SU-DHL-6 (cell line): ENCODE measurements at regions not wholly inside any gene's neighbourhood (a gene's known extent, or its start where the extent isn't known, plus 50 kb on each side); places are given as distances from the start of the nearest gene placed in this dataset.

Experiments
- H2AFZ ChIP-seq: fragments of 200-600 bp; sonication (generic); 2 replicates; pipeline ENCODE4 v1.6.1; 2014; ENCODE audit warnings: low read depth, mild to moderate bottlenecking, moderate library complexity, mixed read lengths, antibody characterized with exemption, low read length; ENCODE audit not compliant: severe bottlenecking
- H3F3A ChIP-seq: fragments of 200-600 bp; shearing (Covaris generic); 2 replicates; pipeline ENCODE4 v1.6.0; 2016; ENCODE audit warnings: antibody characterized with exemption, mild to moderate bottlenecking; ENCODE audit not compliant: insufficient read depth
- H3K27ac ChIP-seq: fragments of 200-600 bp; sonication (generic); 2 replicates; pipeline ENCODE4 v1.5.1; 2016; ENCODE audit warnings: low read depth, mild to moderate bottlenecking, low read length, moderate library complexity, mixed read lengths
- H3K27me3 ChIP-seq: fragments of 200-600 bp; sonication (generic), shearing (Covaris generic); 2 replicates; pipeline ENCODE4 v1.6.0; 2014; ENCODE audit warnings: mild to moderate bottlenecking, low read length
- H3K36me3 ChIP-seq: fragments of 200-600 bp; sonication (generic); 2 replicates; pipeline ENCODE4 v1.6.1; 2014; ENCODE audit warnings: mild to moderate bottlenecking, low read length, mixed read lengths
- H3K4me2 ChIP-seq: fragments of 300-600, 200-600 bp; shearing (Covaris generic), sonication (generic); 2 replicates; pipeline ENCODE4 v1.6.0; 2014; ENCODE audit warnings: low read length, low read depth, mild to moderate bottlenecking; ENCODE audit not compliant: poor library complexity, severe bottlenecking
- H3K4me3 ChIP-seq: fragments of 200-600 bp; sonication (generic); 2 replicates; pipeline ENCODE4 v1.5.1; 2014; ENCODE audit warnings: antibody characterized with exemption, low read length, mild to moderate bottlenecking, mixed read lengths; ENCODE audit not compliant: insufficient read depth, poor library complexity, severe bottlenecking
- H3K79me2 ChIP-seq: fragments of 200-600 bp; sonication (generic); 2 replicates; pipeline ENCODE4 v1.6.1; 2014; ENCODE audit warnings: mild to moderate bottlenecking, low read length, moderate library complexity; ENCODE audit not compliant: insufficient read depth
- H3K9ac ChIP-seq: fragments of 200-600 bp; sonication (generic); 2 replicates; pipeline ENCODE4 v1.7.0; 2014; ENCODE audit warnings: mild to moderate bottlenecking, low read length
- H3K9me2 ChIP-seq: fragments of 200-600 bp; sonication (generic); replicated peaks from 2 replicates; pipeline ENCODE4 v1.6.1; 2014; ENCODE audit warnings: low read length; ENCODE audit not compliant: insufficient read depth
- H3K9me3 ChIP-seq: fragments of 200-600 bp; sonication (generic); 2 replicates; pipeline ENCODE4 v1.6.1; 2014; ENCODE audit warnings: low read length, mixed read lengths; ENCODE audit not compliant: insufficient read depth
- H4K20me1 ChIP-seq: fragments of 200-600 bp; sonication (generic); 2 replicates; pipeline ENCODE4 v1.6.1; 2014; ENCODE audit warnings: low read depth, mild to moderate bottlenecking, antibody characterized with exemption, low read length, moderate library complexity, mixed read lengths
- CTCF ChIP-seq: fragments of 200-600 bp; sonication (generic); IDR thresholded peaks from one replicate; pipeline ENCODE4 v1.5.1; 2017; ENCODE audit warnings: antibody characterized with exemption, mild to moderate bottlenecking, low read length, moderate library complexity; ENCODE audit not compliant: insufficient read depth, poor library complexity, severe bottlenecking
- EZH2phosphoT487 ChIP-seq: fragments of 200-600 bp; sonication (generic), shearing (Covaris generic); conservative IDR thresholded peaks from 2 replicates; pipeline ENCODE4 v1.6.1; 2018; ENCODE audit warnings: mild to moderate bottlenecking, antibody characterized with exemption, low read length, moderate library complexity, mixed read lengths

- Histone ChIP-seq H3K27me3 (no peaks in the 10 kb centered on the region), H3K9ac (no peak overlapping the region), H4K20me1 (no peaks in the 10 kb centered on the region), H3F3A (no peaks in the 10 kb centered on the region), H2AFZ (no peak overlapping the region), H3K27ac (no peak overlapping the region), H3K9me3 (no peaks in the 10 kb centered on the region), H3K4me2 (no peak overlapping the region), H3K36me3 (no peaks in the 10 kb centered on the region), H3K9me2 (no peaks in the 10 kb centered on the region), H3K4me3 (no peak overlapping the region), H3K79me2 (no peaks in the 10 kb centered on the region)
- no peak for TF ChIP-seq CTCF
- TF ChIP-seq EZH2phosphoT487: no peak
These were observed 2629.2 kb downstream of the PCDH7 start for GRCh38 chr4:33349376-33349775.

GRCh38 chr4:33357121-33357520 is 2637.0 kb downstream of the PCDH7 start:
- Histone ChIP-seq H4K20me1 (no peaks in the 10 kb centered on the region), H3K36me3 (no peaks in the 10 kb centered on the region), H3K79me2 (no peaks in the 10 kb centered on the region), H3K4me3 (no peak overlapping the region), H3K9me2 (no peaks in the 10 kb centered on the region), H3K27ac (no peak overlapping the region), H3F3A (no peaks in the 10 kb centered on the region), H3K9ac (no peak overlapping the region), H2AFZ (no peak overlapping the region), H3K4me2 (no peak overlapping the region), H3K27me3 (no peaks in the 10 kb centered on the region), H3K9me3 (no peaks in the 10 kb centered on the region)
- TF ChIP-seq CTCF (no peak), EZH2phosphoT487 (no peak)

GRCh38 chr4:33369446-33369845 is 2649.3 kb downstream of the PCDH7 start:
- no peaks in the 10 kb centered on the region for H4K20me1 ChIP-seq
- H2AFZ ChIP-seq: no peak overlapping the region
- no peak overlapping the region for H3K9ac ChIP-seq
- no peak overlapping the region for H3K4me2 ChIP-seq
- no peaks in the 10 kb centered on the region for H3F3A ChIP-seq
- no peaks in the 10 kb centered on the region for H3K79me2 ChIP-seq
- no peaks in the 10 kb centered on the region for H3K9me2 ChIP-seq
- no peaks in the 10 kb centered on the region for H3K27me3 ChIP-seq
- H3K4me3 ChIP-seq: no peak overlapping the region
- no peak overlapping the region for H3K27ac ChIP-seq
- TF ChIP-seq EZH2phosphoT487 (no peak), CTCF (no peak)
- no peaks in the 10 kb centered on the region for H3K36me3 ChIP-seq
- no peaks in the 10 kb centered on the region for H3K9me3 ChIP-seq

GRCh38 chr4:33381816-33382215 is 2661.6 kb downstream of the PCDH7 start:
- no peak overlapping the region for H3K4me2 ChIP-seq
- H4K20me1 ChIP-seq: no peaks in the 10 kb centered on the region

More at GRCh38 chr4:33381816-33382215, 2661.6 kb downstream of the PCDH7 start:
- Histone ChIP-seq H3K27ac (no peak overlapping the region), H2AFZ (no peak overlapping the region), H3K4me3 (no peak overlapping the region), H3K9me2 (no peaks in the 10 kb centered on the region), H3K9ac (no peak overlapping the region), H3K36me3 (no peaks in the 10 kb centered on the region), H3K79me2 (no peaks in the 10 kb centered on the region), H3K9me3 (no peaks in the 10 kb centered on the region), H3K27me3 (no peaks in the 10 kb centered on the region), H3F3A (no peaks in the 10 kb centered on the region)
- TF ChIP-seq CTCF (no peak), EZH2phosphoT487 (no peak)
